ENCODE measurements at regions not wholly inside any gene's neighbourhood (a gene's known extent, or its start where the extent isn't known, plus 50 kb on each side); places are given as distances from the start of the nearest gene placed in this dataset.

DNA sequence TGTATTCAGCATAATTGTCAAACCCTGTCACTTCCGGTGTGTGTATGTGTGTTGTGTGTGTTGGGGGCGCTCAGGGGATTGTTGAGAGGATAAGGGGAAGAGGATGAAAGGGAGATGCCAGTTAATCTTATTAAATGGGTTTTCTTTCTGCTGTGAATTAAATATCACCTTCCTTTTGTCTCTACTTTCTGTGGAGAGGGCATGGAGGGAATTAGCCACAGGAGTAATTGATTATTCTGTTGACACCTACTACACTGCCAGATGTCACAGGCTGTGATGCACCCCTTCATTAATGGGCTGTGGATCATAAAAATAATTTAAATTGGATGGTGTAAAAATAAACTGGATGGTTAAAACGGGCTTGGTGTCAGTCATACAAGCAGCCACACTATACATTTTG, 311.9 kb downstream of the MDFIC start:
- TF ChIP-seq, protein P1, sequence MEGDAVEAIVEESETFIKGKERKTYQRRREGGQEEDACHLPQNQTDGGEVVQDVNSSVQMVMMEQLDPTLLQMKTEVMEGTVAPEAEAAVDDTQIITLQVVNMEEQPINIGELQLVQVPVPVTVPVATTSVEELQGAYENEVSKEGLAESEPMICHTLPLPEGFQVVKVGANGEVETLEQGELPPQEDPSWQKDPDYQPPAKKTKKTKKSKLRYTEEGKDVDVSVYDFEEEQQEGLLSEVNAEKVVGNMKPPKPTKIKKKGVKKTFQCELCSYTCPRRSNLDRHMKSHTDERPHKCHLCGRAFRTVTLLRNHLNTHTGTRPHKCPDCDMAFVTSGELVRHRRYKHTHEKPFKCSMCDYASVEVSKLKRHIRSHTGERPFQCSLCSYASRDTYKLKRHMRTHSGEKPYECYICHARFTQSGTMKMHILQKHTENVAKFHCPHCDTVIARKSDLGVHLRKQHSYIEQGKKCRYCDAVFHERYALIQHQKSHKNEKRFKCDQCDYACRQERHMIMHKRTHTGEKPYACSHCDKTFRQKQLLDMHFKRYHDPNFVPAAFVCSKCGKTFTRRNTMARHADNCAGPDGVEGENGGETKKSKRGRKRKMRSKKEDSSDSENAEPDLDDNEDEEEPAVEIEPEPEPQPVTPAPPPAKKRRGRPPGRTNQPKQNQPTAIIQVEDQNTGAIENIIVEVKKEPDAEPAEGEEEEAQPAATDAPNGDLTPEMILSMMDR (IDR thresholded peaks at IDR 0.05) = no peak
- no peak for TF ChIP-seq EZH2 (IDR thresholded peaks at IDR 0.05; ENCODE audit: borderline replicate concordance, insufficient read depth, low read depth, low read length, poor library complexity, severe bottlenecking)
